ENCODE measurements at regions not wholly inside any gene's neighbourhood (a gene's known extent, or its start where the extent isn't known, plus 50 kb on each side); places are given as distances from the start of the nearest gene placed in this dataset.

GRCh38 chr5:67536866-67537265 is 340.3 kb upstream of the CD180 start:
- H3K4me1 ChIP-seq (ENCODE audit: control insufficient read depth, extremely low read depth, insufficient read depth, low read length), result no peaks in the 10 kb centered on the region
- DNase-seq (ENCODE audit: low read depth, low spot score) (peak; percentile 5), FAIRE-seq (no peak)
- no peak overlapping the region for H3K4me3 ChIP-seq (replicated peaks in 1 of 3; ENCODE audit: insufficient read depth in 1 of 3, low read depth in 1 of 3, low read length in 3 of 3)
- H3K36me3 ChIP-seq (ENCODE audit: control insufficient read depth in 2 of 2, extremely low read depth in 1 of 2, insufficient read depth in 2 of 2, low read length in 2 of 2), result no peaks in the 10 kb centered on the region
- TF ChIP-seq CTCF (IDR thresholded peaks at IDR 0.05; ENCODE audit: extremely low read depth in 1 of 2, insufficient read depth in 1 of 2, low read depth in 1 of 2, low read length in 2 of 2) (no peak), GATA2 (IDR thresholded peaks at IDR 0.05; ENCODE audit: insufficient read depth, insufficient read length, low read depth, low read length) (no peak), MYC (IDR thresholded peaks at IDR 0.05; ENCODE audit: low read depth, low read length) (no peak), MAX (IDR thresholded peaks at IDR 0.05; ENCODE audit: insufficient read depth, insufficient read length) (no peak), POLR2A (IDR thresholded peaks at IDR 0.05; ENCODE audit: low read depth, low read length) (no peak), POLR2AphosphoS5 (IDR thresholded peaks at IDR 0.05; ENCODE audit: insufficient read depth, low read depth, low read length) (no peak), JUN (IDR thresholded peaks at IDR 0.05; ENCODE audit: borderline replicate concordance, insufficient read depth, insufficient read length, low read depth) (no peak), FOS (IDR thresholded peaks at IDR 0.05; ENCODE audit: borderline replicate concordance, insufficient read depth, low read length) (no peak), EZH2 (IDR thresholded peaks at IDR 0.05; ENCODE audit: borderline replicate concordance, low read depth, low read length, severe bottlenecking) (no peak)
- peak overlapping the region; percentile 80 for H2AFZ ChIP-seq (ENCODE audit: low read depth, low read length)
- POLR2A ChIA-PET, result no interaction called here
- H3K9me3 ChIP-seq (replicated peaks; ENCODE audit: control insufficient read depth, insufficient read depth, low read length), result no peaks in the 10 kb centered on the region
- no TSS peak for BruUV-seq (replicated peaks)
- no peaks in the 10 kb centered on the region for H3K27me3 ChIP-seq (ENCODE audit: control insufficient read depth in 2 of 2, insufficient read depth in 2 of 2, low read length in 2 of 2)
- no peak overlapping the region for H3K9ac ChIP-seq (replicated peaks; ENCODE audit: extremely low read depth, insufficient read depth, low read length)
- CTCF ChIA-PET, result interaction anchor here (2.0 kb wide), 1 partner anchor 14 kb away, joined by 8 read pairs; no protein-coding TSS in a partner anchor
- H3K4me2 ChIP-seq (ENCODE audit: insufficient read depth, low read length), result peak overlapping the region; percentile 61
- H3K9me1 ChIP-seq (replicated peaks; ENCODE audit: control insufficient read depth, extremely low read depth, insufficient read depth, low read length), result no peaks in the 10 kb centered on the region
- dilution Hi-C loops (cut with MboI; ENCODE audit: extremely low pct_ligation_motif_present, low sequenced_read_pairs), result no loop called here
- no peak overlapping the region for H3K27ac ChIP-seq (ENCODE audit: insufficient read depth, low read depth, low read length)
- no peaks in the 10 kb centered on the region for H4K20me1 ChIP-seq (replicated peaks; ENCODE audit: control insufficient read depth, extremely low read depth, insufficient read depth, low read length)
- H3K79me2 ChIP-seq (ENCODE audit: control insufficient read depth, insufficient read depth, low read length), result no peaks in the 10 kb centered on the region
- intact Hi-C loops (cut with micrococcal nuclease), result no loop called here

Measured in endothelial cell of umbilical vein (primary cell).